Activated naive CD4-positive, alpha-beta T cell (primary cell): ENCODE measurements at regions not wholly inside any gene's neighbourhood (a gene's known extent, or its start where the extent isn't known, plus 50 kb on each side); places are given as distances from the start of the nearest gene placed in this dataset.
"Not testable (repeated sequence)": the region's sequence is repeated elsewhere in the genome, so short reads cannot be mapped to it uniquely, and the experiment has no call there.

Source experiments
- DNase-seq, 4 experiments: peaks; one replicate each; lab custom pipeline; 2025; lab: John Stamatoyannopoulos, UW

DNA sequence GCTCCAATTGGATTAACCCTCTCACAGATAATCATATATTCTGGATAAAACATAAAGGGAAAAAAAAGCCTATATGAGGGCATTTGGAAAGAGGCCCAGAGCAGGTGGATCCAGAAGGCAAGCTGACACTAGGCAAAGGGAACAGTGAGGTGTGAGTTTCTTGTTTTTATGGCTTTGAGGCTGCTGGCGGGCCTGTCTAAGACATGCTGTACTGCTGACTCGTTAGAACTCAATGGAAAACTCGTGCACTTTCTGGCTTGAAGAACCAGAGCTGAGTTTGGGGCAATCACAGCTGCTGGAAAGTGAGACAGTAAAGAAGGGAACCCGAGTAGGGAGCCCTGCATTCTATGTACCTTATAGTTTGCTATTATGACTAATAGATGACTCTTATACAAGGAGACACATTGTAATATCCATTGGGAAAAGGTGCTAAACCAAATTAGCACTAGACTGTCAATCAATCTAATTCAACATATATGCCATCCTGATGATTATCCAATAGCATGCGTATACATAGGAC is 637.1 kb downstream of the GATA3 start:
- no peak for DNase-seq

DNA sequence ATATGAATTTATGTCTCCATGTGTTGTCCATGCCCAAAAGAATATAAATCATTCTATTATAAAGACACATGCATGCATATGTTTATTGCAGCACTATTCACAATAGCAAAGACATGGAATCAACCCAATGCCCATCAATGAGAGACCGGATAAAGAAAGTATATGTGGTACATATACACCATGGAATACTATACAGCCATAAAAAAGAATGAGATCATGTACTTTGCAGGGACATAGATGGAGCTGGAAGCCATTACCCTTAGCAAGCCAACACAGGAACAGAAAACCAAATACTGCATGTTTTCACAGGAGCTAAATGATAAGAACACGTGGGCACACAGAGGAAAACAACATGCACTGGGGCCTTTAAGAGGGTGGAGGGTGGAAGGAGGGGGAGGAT is 639.1 kb downstream of the GATA3 start:
- DNase-seq, result not testable (repeated sequence)

- DNase-seq, result no peak
These were observed 642.3 kb downstream of the GATA3 start for GRCh38 chr10:8696746-8697145.

DNA sequence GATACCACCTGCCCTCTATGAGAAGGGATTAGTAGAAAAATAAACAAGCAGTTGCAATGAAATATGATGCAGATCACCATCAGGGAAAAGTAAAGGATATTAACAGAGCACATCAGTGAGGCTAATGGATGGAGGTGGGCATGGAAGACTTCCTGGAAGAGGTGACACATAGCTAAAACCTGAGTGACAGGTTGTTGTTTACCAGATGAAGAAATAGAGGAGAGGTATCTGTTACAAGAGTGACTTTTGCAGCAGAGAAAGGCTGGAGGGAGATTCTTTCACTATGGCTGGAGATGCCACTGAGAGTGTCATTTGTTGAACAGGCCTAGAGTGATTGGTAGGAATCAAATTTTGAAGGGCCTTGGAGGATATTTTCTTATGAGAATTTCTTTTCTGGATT is 646.2 kb downstream of the GATA3 start:
- DNase-seq, result no peak

DNA sequence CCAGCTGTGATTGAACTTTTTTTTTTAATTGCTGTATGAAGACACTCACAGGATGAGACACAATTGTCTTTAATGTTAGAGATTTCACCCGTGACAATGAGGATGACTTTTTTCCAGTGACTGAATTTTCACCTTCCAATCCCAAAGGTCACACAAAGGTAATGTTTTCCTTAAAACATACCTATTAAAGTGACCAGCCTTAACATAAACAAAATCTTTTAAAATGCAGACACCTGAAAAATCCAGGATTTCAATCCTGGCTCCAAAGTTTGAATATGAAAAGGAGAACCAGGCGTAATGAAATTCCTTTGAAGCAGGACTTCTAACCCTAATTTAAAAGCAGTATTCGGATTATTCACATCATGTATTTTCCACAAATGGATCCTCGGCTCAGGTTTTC is 647.7 kb downstream of the GATA3 start:
- DNase-seq, result no peak

DNA sequence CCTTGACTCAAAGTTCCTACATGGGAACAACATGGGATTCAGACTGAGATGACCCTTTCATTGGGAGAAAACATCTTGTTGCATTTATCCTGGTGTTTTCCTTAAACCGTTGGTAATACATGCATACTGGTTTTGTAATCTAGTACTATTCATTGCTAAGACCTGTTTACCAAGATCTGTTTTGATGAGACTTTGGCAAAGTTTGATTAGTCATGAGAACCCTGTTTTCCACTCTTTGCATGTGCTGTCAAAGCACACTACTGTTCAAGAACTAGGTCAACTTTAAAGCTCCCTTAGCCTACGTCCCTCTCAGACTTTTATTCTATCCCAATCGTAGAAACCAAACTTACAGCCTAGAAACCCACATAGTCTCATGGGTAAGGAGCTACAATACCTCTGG is 650.9 kb downstream of the GATA3 start:
- no peak for DNase-seq

- no peak for DNase-seq
These were observed 658.2 kb downstream of the GATA3 start for GRCh38 chr10:8712656-8713055.

DNA sequence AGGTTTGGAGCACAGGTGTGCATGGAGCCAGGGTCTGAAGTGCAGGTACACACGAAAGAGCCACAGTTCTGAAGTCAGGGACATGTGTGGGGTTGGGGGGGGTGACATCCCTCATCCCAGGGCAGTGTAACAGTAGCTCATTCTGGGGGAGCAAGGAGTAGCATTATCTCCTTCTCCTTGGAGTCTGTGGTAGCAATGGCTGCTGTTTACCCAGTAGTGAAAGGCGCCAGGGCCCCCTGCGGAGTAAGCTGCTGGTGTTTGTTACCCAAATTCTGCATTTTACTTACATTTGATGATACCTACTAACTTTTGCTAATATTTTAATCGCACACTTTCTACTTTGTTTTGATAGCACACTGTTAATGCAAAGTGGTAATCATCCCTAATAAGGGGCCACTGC is 665.5 kb downstream of the GATA3 start:
- no peak for DNase-seq

DNA sequence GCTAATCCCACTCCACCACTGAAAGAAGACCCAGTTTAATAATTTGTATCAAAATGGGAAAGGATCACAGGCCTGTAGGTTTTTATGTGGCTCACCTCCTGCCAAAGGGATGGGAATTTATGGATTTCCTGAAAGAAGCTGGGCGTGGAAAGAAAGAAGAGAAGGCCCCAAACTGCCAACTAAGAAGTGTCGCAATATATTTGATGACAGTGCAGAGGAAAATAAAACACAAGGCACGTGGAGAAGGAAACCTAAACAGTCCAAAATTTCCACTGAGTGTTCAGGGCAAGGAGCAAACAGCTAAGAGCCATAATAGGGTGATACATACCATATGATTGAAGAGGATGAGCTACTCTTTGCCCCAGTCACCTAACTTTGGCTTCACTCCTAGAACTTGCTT is 667.2 kb downstream of the GATA3 start:
- no peak for DNase-seq

DNA sequence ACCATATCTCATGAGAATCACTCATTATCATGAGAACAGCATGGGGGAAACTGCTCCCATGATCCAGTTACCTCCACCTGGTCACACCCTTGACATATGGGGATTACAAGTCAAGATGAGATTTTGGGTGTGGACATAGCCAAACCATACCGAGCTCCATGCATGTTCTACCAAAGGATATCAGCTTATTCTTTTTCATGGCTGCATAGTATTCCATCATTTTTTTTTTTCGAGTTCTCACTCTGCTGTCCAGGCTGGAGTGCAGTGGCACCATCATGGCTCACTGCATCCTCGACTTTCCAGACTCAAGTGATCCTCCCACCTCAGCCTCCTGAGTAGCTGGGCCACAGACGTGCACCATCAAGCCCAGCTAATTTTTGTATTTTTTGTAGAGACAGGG is 668.3 kb downstream of the GATA3 start:
- no peak for DNase-seq

DNA sequence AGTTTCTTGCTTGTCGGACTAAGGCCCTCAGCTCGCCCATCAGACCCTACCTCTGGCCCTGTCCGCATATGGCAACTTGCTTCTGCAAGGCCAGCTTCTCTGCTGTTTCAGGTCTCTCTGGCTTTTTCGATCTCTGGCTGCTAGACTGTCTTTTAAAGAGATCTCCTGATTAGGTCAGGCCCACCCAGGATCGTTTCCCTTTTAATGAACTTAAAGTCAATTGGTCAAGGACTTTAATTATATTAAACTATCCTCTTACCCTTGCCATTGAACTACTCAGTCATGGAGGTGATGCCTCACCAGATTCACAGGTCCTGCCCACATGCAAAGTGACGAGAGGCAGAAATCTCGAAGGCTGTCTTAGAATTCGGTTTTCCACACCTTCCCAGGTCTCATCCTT is 670.9 kb downstream of the GATA3 start:
- DNase-seq, result no peak

DNA sequence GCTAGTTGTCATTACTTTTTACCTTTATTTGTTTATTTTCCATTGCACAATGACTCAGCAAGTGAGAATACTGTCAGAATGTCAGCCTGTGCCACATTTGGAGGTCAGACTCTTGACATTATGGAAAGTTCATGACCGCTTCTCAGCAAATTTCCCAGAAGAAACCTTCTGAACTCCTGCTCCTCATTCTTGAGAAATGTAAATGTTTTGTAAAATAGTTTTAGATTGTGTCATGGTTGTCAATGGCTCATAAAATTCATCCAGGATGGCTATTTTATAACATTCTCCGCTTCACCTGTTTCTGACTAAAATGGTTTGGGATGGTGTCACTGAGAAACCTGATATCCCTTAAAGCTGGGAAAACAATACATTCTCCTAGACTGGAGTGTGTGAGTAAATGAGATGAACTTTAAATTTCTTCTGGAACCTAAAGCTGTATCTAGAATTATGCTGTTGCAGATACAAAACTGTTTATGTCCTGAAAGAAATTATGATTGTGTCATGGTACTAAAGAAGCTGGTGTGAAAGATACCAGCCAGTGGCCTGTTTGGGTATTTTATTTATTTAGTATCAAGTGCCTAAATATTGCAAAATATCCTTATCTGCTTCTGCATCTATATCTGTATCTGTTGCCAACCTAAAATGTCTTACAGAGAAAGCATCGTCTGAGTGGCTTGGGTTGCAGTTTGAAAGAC is 671.7 kb downstream of the GATA3 start:
- DNase-seq, result no peak

DNA sequence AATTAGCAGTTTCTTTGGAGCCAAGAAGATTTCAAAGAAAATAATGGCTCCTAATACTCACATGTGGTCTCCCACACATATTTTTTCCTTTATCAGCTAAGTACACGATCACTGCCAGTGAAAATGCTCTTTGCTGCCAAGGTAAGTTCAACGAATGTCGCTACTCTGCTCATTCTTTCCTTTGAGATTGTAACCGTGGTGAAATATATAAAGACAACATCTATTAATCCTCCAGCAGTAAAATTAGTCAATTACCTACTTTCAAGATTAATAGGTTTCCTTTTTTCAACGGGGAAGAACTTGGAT is 672.2 kb downstream of the GATA3 start:
- no peak for DNase-seq

GRCh38 chr10:8731121-8732095 is 676.9 kb downstream of the GATA3 start:
- no peak for DNase-seq

DNA sequence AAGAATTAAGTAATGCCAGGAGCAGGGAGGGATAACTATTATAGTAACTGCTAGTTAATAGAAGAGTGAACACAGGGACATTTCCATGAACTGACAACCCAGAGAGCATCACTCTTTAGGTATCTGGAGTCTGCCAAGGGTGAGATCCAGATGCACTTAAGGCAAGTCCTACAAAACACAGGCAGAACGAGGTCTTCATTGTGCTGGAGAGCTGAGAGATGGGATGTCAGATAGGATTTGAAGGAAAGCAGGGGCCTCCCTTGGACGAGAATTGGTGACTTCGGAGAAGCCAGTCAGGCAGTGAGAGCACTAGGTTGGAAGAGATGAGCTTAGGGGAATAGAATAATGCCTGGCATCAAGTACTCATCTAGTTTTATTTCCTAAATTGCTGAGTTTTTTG is 684.5 kb downstream of the GATA3 start:
- DNase-seq, result no peak

- no peak for DNase-seq
These were observed 697.8 kb downstream of the GATA3 start for GRCh38 chr10:8752146-8752843.

DNA sequence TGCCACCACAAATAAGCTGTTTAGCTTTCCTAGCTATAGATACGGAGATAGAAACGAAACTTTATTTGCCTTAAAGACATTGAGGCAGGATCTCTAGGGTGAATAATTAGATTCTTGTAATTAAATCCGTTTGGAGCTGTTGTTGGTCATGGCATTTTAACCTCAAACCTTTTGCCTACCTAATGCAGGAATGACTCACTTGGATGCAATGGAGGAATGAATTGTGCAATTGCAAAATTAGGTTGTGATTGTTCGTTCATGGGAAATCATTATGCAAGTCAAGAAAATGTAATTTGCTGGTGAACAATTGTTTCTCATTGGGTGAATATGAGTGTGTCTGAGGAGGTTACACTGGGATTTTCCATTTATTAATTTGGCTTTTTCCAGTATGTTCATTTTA is 703.5 kb downstream of the GATA3 start:
- no peak for DNase-seq

- no peak for DNase-seq
These were observed 712.4 kb downstream of the GATA3 start for GRCh38 chr10:8766899-8767298.

- no peak for DNase-seq
These were observed 713.1 kb downstream of the GATA3 start for GRCh38 chr10:8767591-8767990.

- DNase-seq, result no peak
These were observed 713.9 kb downstream of the GATA3 start for GRCh38 chr10:8768341-8768740.

GRCh38 chr10:8768852-8769251 is 714.4 kb downstream of the GATA3 start:
- DNase-seq, result no peak

DNA sequence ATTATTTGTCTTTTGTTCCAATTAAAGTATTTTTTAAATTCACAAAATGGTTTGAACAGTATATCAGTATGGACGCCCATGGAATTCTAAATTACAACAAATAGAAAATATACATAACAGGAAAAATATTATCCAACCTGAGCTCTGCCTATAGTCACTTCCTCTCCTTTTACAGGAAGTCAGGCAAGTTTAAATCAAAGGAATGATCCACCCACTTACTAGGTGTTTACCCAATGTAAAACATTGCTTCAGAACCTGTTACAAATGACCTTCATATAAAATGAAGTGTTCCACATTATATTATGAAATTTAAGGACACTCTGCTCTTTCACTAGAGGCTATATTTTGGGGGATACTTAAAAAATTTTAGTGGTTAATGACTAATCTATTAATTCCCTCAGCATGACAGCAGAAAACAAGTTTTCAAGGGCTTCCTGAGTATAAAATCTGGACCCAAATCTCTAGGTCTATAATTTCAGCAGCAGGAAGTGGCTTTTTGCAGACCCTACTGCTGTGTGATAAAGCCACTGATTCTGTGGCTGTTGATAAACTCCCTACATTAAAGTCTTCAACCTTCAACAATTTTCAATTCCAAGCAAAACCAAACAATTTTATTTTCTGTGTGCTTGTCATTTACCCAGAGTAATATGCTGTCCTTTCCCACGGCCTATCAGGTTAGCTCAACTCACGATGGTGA is 722.6 kb downstream of the GATA3 start:
- DNase-seq, result no peak
